HG03095 (cell line): ENCODE measurements at regions not wholly inside any gene's neighbourhood (a gene's known extent, or its start where the extent isn't known, plus 50 kb on each side); places are given as distances from the start of the nearest gene placed in this dataset.
"Not testable (repeated sequence)": the region's sequence is repeated elsewhere in the genome, so short reads cannot be mapped to it uniquely, and the experiment has no call there.

Source experiments
- ATAC-seq: cut with Tn5 transposase; IDR thresholded peaks from one replicate; pipeline ENCODE4 v1.9.1; 2021; ENCODE audit warnings: moderate library complexity; ENCODE audit not compliant: unreplicated experiment

DNA sequence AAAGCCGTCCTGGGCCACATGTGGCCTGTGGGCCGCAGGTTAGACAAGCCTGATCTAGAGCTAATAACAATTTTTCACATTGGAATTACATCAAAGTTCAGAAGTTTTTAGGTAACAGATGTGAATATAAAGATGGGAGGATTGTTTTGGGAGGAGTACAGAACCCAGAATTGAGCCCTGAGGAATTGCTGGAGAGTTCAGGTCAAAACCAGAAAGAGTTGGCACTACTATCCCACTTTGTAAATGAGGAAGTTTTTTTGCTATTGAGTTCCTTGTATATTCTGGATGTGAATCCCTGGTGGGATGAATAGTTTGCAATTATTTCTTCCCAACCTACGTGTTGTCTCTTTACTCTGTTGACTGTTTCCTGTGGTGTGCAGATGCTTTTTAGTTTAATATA is 109.5 kb upstream of the LIPC start:
- no peak for ATAC-seq

- ATAC-seq, result not testable (repeated sequence)
Observed at GRCh38 chr15:58323321-58323720, 108.5 kb upstream of the LIPC start.

- ATAC-seq, result no peak
Observed at GRCh38 chr15:58324533-58324932, 107.3 kb upstream of the LIPC start.

- ATAC-seq, result no peak
Observed at GRCh38 chr15:58327958-58328357, 103.8 kb upstream of the LIPC start.

DNA sequence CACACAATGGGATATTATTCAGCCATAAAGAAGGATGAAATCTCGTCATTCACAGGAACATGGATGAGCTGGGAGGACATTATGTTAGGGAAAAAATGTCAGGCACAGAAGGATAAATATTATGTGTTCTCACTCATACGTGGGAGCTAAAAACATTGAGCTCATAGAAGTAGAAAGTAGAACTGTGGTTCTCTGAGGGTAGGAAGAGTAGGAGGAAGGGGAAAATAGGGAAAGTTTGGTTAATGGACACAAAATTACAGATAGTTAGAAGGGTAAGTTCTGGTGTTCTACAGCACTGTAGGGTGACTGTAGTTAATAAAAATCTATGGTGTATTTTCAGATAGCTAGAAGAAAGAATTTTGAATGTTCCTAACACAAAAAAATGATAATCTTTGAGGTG is 102.6 kb upstream of the LIPC start:
- no peak for ATAC-seq

DNA sequence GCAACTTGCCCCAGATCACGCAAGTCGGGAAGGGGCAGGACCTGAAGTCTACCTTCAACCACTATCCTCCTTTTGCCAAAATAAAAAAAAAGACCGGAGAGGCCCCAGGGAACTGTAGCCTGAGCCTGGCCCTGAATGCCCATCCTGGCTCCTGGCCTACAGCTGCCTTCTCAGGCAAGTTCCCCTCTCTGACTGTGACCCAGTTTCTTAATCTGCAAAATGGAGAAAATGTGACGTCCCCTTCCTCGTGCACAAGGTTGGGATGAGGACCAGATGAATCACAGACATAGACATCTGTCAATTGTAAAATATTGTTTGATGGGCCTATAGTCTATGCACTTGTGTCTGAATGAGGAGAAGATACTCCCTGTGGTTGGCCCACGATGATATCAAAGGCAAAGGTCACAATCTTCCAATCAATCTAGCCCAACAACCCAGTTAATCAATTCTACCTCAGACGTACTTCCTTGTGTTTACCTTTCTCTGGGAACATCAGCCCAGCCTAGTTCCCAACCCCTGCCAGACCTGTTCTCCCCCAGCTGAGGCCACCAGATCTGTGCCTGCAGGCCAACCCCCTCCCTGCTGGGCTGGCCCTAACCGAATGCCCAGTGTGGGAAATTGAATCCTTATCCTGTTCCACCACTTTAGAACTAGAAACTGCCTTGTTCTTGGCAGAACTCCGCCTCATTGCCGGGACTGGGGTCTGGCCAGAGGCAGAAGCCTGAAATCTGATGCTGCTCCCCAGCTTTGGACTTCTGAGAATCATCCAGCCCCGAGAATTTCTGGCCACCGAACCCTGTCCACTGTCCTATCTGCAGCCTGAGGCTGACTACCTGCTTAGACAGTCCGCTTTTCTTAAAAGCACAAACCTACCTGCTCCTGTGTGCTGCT is 101.8 kb upstream of the LIPC start:
- ATAC-seq, result no peak

GRCh38 chr15:58330741-58331559 is 100.8 kb upstream of the LIPC start:
- no peak for ATAC-seq

DNA sequence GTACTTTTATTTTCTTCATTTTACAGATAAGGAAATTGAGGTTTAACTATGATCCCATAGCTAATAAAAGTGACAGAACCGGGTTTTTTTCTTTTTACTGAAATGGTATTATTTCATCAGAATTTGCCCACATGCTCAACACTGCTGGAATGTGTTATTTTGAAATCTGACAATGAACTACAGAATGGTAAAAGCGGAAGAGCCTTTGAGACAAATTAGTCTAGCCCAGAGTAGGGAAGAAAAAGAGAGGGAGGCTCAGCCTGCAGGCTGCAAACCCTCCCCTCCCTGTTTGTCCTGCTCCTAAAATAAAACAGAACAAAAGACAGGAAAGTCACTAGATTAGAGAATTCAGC is 100.3 kb upstream of the LIPC start:
- peak; percentile 11 for ATAC-seq

- peak; percentile 63 for ATAC-seq
Observed at GRCh38 chr15:58331913-58332675, 99.7 kb upstream of the LIPC start.

DNA sequence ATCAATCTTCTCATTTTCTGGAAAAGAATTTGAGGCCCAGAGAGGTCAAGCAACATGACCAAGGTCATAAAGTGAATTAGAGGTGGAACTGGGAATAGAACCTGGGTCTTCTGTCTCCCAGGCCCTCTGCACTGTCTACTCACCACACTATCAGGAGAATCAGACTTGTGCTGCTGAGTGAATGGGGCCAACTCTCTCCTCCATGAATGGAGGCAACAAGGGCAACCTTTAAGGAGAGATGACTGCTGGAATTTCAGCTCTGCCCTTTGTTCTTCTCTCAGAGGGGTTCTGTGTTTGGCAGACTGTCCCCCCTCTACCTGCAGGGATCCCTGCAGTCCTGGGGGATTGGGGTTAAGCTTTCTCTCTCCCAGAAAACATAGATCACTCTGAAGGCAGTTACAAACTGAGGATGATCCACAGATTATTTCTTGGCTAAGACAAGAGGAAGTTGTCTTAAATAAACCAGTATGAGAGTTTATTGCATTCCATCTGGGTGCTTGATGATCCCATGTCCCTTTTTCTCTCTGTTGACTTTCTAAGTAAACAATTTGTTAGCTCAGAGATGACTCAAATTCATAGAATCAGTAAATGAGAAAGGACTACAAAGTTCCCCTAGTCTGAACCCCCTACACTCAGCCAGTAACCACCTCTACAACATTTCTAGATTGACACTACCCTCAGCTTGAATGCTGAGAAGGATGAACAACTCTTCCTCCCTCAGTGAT is 99.0 kb upstream of the LIPC start:
- no peak for ATAC-seq

DNA sequence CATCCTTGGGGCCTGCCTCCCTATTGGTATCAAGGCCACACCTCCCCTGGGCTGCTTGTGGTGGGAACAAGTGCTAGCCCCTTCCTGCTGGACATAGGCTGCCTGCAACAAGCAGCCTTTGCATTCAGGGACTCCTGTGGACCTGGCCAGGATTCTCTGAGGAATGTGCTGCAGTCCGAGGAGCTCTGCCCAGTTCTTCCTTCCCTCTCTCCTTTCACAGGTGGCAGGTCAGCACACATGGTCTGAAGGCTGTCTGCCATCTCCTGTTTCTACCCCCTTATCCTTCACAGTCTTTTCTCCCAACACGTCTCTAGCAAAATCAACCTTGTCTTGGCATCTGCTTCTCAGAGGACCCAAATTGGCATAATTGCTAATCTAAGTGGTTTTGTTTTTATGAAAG is 97.0 kb upstream of the LIPC start:
- ATAC-seq, result no peak

GRCh38 chr15:58336161-58336560 is 95.6 kb upstream of the LIPC start:
- ATAC-seq, result no peak

GRCh38 chr15:58340176-58340575 is 91.6 kb upstream of the LIPC start:
- ATAC-seq, result no peak

DNA sequence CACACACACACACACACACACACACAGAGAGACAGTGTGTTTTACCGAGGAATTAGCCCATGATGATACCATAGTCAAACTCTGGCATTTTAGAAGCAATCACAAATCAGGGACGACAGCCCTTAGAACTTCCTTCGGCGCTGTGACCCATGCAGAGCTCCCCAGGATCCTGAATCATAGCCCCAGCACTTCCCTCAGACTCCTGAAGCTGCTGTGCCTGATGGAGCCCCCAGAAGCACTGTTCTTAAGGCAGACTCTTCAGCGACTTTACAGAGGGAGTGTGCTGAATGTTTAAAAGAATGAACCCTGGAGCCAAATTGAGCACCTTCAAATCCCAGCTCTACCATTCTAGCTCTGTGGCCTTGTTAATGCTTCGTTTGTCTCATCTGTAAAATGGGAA is 89.3 kb upstream of the LIPC start:
- no peak for ATAC-seq

DNA sequence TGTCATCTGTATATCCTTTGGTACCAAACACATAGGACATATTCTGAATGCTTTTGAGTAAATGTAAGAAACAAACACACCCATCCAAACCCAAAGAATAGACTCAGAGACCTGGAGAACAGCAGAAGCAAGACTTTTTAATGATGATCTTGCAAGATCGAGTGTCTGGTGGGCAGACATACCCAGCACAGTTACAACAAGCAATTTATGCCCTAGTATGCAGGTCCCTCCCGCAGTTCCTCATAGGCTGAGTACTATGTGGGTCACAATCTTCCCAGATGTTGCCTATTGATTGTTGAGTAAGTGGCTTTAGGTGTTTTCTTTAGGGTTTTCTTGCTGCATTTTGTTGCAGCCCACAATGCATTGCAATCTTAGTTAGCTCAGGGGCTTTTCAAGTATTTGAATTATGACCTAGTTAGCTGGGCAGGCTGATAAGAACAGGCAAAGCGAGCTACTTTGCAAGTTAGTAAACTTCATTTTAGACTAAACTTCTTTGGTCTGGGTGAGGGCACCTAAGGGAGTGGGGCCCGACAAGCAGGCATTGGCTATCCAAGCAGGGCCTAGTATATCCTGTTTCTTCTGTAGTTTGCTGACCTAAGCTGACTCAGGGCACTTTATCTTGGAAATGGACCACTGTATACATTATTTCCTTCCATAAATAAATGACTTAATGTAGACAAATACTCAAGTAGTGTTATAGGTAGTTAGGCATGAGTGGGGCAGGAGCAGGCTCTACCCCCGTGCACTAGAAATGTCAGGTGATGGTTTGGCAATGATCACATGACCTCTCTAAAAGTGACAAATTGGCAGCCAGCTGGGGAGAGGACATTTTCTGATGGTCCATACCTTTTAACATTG is 87.3 kb upstream of the LIPC start:
- ATAC-seq, result no peak

DNA sequence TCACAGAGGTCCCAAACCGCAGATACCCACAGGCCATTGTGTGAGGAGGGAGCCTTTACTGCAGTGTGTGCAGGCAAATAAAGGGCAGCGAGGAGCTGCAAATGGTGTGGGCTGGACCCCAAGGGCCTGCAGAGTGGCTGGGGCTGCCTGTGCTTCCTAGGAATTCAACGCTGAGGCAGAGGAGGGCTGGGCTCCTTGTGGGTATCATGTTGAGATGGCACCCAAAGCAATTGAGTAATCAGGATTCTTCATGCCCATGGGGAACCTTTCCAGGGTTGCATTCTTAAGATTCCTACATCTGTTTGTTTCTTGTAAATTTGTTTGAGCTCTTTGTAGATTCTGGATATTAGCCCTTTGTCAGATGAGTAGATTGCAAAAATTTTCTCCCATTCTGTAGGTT is 85.4 kb upstream of the LIPC start:
- ATAC-seq, result no peak

- ATAC-seq, result no peak
Observed at GRCh38 chr15:58348095-58348812, 83.5 kb upstream of the LIPC start.

DNA sequence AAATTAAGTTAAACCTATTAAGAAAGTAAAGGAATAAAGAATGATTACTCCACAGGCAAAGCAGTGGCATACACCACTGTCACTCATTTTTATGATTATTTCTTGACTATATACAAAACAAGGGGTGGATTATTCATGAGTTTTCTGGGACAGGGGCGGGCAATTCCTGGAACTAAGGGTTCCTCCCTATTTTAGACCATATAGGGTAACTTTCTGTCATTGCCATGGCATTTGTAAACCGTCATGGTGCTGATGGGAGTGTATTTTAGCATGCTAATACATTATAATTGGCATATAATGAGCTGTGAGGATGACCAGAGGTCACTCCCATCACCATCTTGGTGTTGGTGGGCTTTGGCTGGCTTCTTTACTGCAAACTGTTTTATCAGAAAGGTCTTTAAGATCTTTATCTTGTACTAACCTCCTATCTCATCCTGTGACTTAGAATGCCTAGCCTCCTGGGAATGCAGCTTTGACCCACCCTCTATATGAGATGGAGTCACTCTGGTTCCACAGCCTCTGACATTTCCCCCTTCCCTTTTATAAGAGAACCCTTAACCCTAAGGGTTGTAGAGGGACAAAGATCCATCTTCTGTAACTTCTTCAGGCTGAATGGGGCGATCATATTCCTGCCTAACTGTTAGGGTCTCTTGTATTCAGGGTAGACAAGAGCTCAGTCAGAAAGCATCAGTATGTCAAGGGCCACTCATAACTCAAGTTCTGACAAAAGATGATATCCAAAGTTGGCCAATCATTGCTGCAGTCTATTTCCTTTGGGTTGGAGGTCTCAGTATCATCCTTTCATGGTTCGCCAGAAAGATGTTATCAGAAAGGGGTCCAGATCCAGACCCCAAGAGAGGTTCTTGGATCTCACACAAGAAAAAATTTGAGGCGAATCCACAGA is 79.5 kb upstream of the LIPC start:
- no peak for ATAC-seq
